ENCODE measurements at regions not wholly inside any gene's neighbourhood (a gene's known extent, or its start where the extent isn't known, plus 50 kb on each side); places are given as distances from the start of the nearest gene placed in this dataset.

- no peak overlapping the region for H3K27ac ChIP-seq
- DNase-seq (ENCODE audit: low read depth, low spot score): no peak
Observed at GRCh38 chr14:71474301-71475265, 457.6 kb upstream of the RGS6 start.

DNA sequence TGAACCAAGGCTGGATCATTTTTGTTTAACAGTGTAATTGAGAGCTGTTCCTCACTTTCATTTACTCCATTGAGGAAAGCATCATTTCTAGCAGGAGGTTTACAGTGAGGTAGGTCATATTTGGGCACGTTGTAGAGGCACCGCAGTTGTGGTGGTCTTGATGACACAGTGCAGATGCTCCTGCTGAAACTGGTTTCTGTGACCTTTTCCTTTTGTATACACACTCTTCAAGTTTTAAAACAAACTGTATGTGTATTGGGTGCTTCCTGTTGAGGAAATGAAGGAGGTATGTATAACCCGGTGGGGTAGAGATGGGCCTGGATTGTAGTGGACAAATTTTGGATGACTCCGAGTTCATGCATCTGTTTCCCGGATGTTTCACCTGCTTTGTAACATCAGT lies 456.3 kb upstream of the RGS6 start:
- no peak for DNase-seq (ENCODE audit: low read depth, low spot score)

GRCh38 chr14:71478542-71478941 lies 453.7 kb upstream of the RGS6 start:
- DNase-seq (ENCODE audit: low read depth, low spot score): no peak
- peak overlapping the region; percentile 3 for H3K27ac ChIP-seq

More for the DNA sequence above, 456.3 kb upstream of the RGS6 start:
- no peak overlapping the region for H3K27ac ChIP-seq

GRCh38 chr14:71481021-71481654 lies 451.1 kb upstream of the RGS6 start:
- H3K27ac ChIP-seq: no peak overlapping the region
- DNase-seq (ENCODE audit: low read depth, low spot score): no peak

DNA sequence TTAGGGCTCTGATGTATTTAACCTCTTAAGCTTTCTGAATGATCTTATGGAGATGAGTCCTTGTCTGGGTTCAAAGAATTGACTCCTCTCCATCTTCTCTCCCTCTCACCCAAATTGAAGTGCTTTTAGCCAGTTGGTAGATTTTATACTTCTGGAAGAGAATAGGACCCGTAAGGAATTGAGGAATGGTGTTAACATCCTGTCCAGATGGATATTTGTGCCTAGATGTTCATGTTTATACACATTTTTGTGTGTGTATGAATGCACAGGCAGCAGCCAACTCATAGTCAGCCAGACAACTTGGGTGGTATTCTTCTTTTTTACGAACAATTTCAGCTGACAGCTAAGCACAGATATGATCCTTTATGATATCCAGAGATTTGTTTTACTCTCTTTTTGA lies 449.6 kb upstream of the RGS6 start:
- DNase-seq (ENCODE audit: low read depth, low spot score): no peak
- H3K27ac ChIP-seq: no peak overlapping the region

- H3K27ac ChIP-seq: no peak overlapping the region
- DNase-seq (ENCODE audit: low read depth, low spot score): no peak
Observed at GRCh38 chr14:71483154-71483553, 449.1 kb upstream of the RGS6 start.

DNA sequence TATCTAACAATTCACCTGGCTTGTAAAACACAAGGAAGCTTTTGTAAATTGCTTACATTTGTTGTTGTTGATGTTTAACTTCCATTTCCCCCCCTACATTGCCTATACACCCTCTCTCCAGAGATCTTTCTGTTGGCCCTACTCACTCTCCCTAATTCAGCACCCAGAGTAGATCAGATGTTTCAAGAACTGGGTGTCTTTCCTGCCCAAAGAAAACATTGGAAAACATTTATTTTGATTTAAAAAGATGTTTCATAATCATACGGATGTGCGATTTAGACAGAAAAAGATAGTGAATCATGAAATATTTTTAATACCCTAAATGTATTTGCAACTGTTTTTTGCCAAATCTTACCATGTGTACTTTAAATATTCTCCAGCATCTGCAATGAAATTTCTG lies 446.4 kb upstream of the RGS6 start:
- H3K27ac ChIP-seq: no peak overlapping the region
- no peak for DNase-seq (ENCODE audit: low read depth, low spot score)

DNA sequence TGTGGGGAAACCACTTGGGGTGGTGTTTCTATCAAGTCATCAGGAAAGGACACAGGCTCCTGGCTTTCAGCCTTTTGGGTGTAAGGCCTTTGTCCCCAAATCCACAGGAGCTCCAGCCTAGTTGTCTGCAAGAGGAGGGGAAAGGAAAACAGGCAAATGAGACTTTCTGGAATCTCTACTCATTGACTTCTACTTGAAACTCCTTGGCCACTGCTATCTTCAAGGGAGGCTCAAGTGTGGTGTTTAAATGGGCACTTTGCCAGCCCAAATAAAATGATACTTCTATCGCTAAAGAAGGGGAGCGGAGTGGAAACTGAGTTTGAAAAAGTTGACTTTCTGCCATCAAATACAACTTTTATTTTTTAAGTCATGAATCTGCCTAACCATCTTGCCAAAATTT lies 445.9 kb upstream of the RGS6 start:
- DNase-seq (ENCODE audit: low read depth, low spot score): no peak
- no peak overlapping the region for H3K27ac ChIP-seq

- no peak overlapping the region for H3K27ac ChIP-seq
- DNase-seq (ENCODE audit: low read depth, low spot score): no peak
Observed at GRCh38 chr14:71487449-71487848, 444.8 kb upstream of the RGS6 start.

DNA sequence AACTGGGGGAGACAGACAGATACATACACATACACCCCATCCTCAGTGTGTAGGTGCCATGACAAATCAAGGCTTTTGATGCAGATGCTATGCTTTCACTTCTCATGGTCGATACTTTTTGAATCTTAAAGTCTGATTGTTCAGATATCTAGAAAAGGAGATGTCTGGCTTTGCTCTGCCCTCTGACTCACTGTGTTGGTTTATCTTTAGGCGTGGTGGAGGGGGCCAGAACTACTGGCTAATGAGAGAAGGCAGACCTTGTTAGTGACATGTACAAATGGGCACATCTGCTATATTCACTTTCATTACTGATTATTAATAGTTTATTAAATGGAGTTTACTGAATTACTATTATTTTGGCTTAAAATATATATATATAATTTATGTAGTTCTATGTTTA lies 444.3 kb upstream of the RGS6 start:
- no peak overlapping the region for H3K27ac ChIP-seq
- DNase-seq (ENCODE audit: low read depth, low spot score): no peak

DNA sequence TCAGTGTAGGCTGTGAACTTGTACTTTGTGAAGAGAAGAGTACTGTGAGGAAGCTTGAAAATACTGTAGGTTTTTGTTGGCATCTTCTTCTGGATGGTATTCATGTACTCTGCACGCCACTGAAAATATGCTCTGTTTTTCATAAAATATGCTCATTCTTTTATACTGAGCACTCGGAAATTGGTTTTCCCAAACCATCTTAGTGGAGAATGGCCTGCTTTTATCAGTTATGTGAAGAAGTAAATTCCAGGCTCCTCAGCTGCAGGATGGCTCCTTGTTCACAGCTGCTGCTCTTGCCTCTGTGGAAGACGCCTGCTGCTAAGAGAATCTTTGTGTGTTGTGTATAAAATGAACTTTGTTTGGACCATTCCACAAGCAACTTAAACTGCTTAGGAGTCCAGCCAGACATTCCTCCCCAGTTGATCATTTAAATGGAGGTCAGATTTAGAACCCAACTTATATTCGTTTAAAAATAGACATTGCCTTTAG lies 443.5 kb upstream of the RGS6 start:
- no peak overlapping the region for H3K27ac ChIP-seq
- DNase-seq (ENCODE audit: low read depth, low spot score): no peak

- no peak for DNase-seq (ENCODE audit: low read depth, low spot score)
- H3K27ac ChIP-seq: no peak overlapping the region
Observed at GRCh38 chr14:71489742-71490141, 442.5 kb upstream of the RGS6 start.

DNA sequence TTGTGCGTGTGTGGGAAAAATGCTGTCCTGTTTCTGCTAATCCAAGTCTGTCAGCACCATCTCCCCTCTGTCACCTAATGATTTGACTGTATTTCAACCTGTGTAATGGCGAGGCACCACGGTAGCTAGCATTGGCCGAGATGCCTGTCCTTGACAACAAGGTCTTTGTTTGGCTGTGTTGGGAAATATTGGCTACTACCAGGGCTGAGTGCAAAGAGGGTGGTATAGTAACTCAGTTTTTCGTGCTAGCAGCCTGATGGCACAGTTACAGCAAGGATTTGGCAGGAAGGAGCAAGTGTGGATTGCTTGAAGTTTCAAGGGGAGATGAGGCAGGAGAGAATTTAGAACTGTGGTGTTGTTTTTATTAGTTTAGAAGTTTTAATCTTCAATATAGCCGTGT lies 440.3 kb upstream of the RGS6 start:
- DNase-seq (ENCODE audit: low read depth, low spot score): no peak
- H3K27ac ChIP-seq: no peak overlapping the region

GRCh38 chr14:71492346-71492745 lies 439.9 kb upstream of the RGS6 start:
- H3K27ac ChIP-seq: no peak overlapping the region
- no peak for DNase-seq (ENCODE audit: low read depth, low spot score)

GRCh38 chr14:71497645-71498086 lies 434.6 kb upstream of the RGS6 start:
- DNase-seq (ENCODE audit: low read depth, low spot score): peak; percentile 14
- no peak overlapping the region for H3K27ac ChIP-seq

DNA sequence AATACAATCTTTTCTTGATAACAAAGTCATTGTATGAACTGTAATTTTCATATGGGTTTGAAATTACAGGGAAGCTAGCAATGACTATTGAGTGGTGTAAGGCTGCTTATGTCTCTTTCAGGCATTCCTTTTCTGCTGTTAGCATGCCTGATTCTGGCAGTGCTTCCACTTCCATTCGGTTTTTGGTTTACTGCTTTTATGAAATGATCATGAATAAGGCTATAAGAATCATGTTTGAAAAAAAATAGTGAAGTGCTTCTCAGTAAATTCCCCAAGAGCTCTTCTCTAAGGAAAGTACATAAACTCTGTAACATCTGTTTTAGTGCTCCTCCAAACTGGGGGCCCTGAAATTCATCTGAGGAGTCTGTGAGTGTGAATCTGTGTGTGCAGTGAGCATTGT lies 434.0 kb upstream of the RGS6 start:
- H3K27ac ChIP-seq: no peak overlapping the region
- no peak for DNase-seq (ENCODE audit: low read depth, low spot score)

GRCh38 chr14:71499018-71499417 lies 433.2 kb upstream of the RGS6 start:
- no peak for DNase-seq (ENCODE audit: low read depth, low spot score)
- no peak overlapping the region for H3K27ac ChIP-seq

GRCh38 chr14:71507681-71508080 lies 424.5 kb upstream of the RGS6 start:
- no peak for DNase-seq (ENCODE audit: low read depth, low spot score)
- no peak overlapping the region for H3K27ac ChIP-seq

DNA sequence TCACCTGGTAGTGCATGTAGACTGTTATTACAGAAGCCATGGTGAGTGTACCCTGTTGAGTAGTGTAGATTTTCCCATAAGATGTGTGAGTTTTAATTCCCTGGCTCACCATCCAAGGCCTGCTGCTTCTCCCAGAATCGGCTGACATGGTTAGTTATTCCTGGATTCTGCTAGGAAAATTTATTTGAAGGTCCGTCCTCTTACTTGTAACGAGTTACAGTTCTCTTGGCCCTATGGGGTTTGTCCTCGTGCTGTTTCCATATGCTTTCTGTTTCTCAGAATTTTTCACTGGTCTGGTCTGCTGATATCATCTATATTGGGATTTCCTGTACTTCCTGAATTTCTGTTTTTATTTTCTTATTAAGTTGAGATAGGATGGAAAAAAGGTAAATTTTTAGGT lies 423.3 kb upstream of the RGS6 start:
- H3K27ac ChIP-seq: no peak overlapping the region
- DNase-seq (ENCODE audit: low read depth, low spot score): no peak

DNA sequence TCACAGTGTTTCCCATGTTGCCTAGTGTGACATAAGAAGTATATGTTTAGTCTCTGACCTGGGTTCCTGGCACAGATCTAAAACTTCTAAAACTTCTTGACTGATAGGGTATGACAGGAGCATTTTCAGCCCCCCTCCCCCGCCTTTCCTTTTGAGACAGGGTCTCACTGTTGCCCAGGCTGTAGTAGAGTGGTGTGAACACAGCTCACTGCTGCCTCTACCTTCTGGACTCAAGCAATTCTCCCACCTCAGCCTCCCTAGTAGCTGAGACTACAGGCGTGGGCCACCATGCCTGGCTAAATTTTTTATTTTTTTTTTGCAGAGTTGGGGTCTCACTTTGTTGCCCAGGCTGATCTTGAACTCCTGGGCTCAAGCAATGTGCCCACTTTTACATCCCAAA lies 421.1 kb upstream of the RGS6 start:
- no peak for DNase-seq (ENCODE audit: low read depth, low spot score)
- H3K27ac ChIP-seq: no peak overlapping the region

Measured in epithelial cell of prostate (primary cell).